ENCODE measurements at regions not wholly inside any gene's neighbourhood (a gene's known extent, or its start where the extent isn't known, plus 50 kb on each side); places are given as distances from the start of the nearest gene placed in this dataset.

DNA sequence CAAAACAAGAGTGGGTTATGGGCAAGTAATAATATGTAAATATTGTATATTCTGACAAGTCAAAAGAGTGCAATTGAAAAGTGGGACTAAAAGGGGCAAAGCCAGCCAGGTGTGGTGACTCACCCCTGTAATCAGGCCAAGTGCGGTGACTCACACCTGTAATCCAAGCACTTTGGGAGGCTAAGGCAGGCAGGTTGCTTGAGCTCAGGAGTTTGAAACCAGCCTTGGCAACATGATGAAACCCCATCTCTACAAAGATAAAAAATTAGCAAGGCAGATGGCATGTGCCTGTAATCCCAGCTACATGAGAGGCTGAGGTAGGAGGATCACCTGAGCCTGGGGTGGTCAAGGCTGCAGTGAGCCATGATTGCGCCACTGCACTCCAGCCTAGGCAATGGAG is 304.0 kb downstream of the HHIPL2 start:
- Histone ChIP-seq H3K27ac (ENCODE audit: low read length) (no peak overlapping the region), H3K4me1 (ENCODE audit: control insufficient read depth, insufficient read depth, low read length) (peaks cover 5% of the 10 kb centered on the region), H3K27me3 (ENCODE audit: control insufficient read depth, insufficient read depth, low read length) (no peaks in the 10 kb centered on the region), H3K9me3 (ENCODE audit: control insufficient read depth, insufficient read depth, low read length) (no peaks in the 10 kb centered on the region), H3K36me3 (ENCODE audit: control insufficient read depth, insufficient read depth, low read length) (no peaks in the 10 kb centered on the region), H3K4me3 (ENCODE audit: low read length) (no peak overlapping the region)
- whole genome bisulfite sequencing (ENCODE audit: insufficient coverage, insufficient read length), result no CpG with 5 or more reads among the region's 2 CpGs
- no peak for DNase-seq (ENCODE audit: low read depth, low spot score)

DNA sequence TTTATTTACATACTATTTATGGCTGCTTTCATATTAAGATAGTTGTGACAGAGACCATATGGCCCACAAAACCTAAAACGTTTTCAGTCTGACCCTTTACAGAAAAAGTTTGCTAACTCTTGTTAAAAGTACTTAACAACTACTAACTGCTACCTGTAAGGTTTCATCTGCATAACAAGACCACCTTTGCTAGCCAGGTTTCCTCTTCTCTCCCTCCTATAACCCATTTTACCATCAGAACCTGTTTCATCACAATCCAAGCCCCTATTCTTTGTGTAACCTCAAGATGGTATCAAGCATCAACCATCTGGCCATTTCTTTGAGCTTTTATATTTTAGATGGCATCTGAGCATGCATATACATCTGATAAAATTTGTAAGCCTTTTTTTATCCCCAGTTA is 305.4 kb downstream of the HHIPL2 start:
- no peaks in the 10 kb centered on the region for H3K36me3 ChIP-seq (ENCODE audit: control insufficient read depth, insufficient read depth, low read length)
- peaks cover 4% of the 10 kb centered on the region for H3K4me1 ChIP-seq (ENCODE audit: control insufficient read depth, insufficient read depth, low read length)
- DNase-seq (ENCODE audit: low read depth, low spot score), result no peak
- WGBS (ENCODE audit: insufficient coverage, insufficient read length), result no CpG with 5 or more reads among the region's 1 CpG
- no peak overlapping the region for H3K27ac ChIP-seq (ENCODE audit: low read length)
- no peaks in the 10 kb centered on the region for H3K9me3 ChIP-seq (ENCODE audit: control insufficient read depth, insufficient read depth, low read length)
- H3K27me3 ChIP-seq (ENCODE audit: control insufficient read depth, insufficient read depth, low read length), result no peaks in the 10 kb centered on the region
- no peak overlapping the region for H3K4me3 ChIP-seq (ENCODE audit: low read length)

GRCh38 chr1:222241410-222241809 is 306.5 kb downstream of the HHIPL2 start:
- H3K27me3 ChIP-seq (ENCODE audit: control insufficient read depth, insufficient read depth, low read length), result no peaks in the 10 kb centered on the region
- H3K36me3 ChIP-seq (ENCODE audit: control insufficient read depth, insufficient read depth, low read length), result no peaks in the 10 kb centered on the region
- DNase-seq (ENCODE audit: low read depth, low spot score), result no peak
- peaks cover 4% of the 10 kb centered on the region for H3K4me1 ChIP-seq (ENCODE audit: control insufficient read depth, insufficient read depth, low read length)
- no peak overlapping the region for H3K4me3 ChIP-seq (ENCODE audit: low read length)
- H3K27ac ChIP-seq (ENCODE audit: low read length), result no peak overlapping the region
- H3K9me3 ChIP-seq (ENCODE audit: control insufficient read depth, insufficient read depth, low read length), result no peaks in the 10 kb centered on the region
- 100% methylated on average over 1 of the region's 5 CpGs for WGBS (ENCODE audit: insufficient coverage, insufficient read length)

DNA sequence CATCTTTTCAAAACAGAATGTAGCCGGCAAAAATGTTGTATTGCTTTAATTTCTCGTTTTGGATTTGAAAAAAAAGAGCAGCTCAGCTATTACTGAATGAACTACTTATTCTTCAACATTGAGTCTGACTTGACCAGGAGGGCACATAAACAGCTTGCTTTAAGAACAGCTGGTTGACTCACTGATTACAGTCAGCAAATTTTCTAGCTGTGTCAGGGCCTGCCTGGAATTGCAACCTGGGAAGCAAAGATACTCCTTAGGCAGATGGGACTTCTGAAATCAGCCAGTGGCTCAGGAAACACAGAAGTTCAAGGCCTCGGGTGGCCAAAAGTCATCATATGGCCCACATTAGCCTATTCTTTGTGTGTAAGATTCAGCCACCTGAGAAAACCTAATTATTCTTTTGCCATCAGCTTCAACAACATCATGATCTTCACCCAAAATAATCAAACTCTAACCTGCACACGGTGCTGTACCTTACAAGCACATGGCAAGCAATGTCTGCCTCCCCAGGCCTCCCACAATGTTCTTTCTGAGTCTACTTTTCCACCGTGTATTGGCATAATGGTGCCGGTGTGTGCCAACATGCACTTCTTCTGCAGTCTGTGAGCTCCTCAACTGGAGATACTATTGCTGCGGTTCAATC is 307.2 kb downstream of the HHIPL2 start:
- DNase-seq (ENCODE audit: low read depth, low spot score), result no peak

DNA sequence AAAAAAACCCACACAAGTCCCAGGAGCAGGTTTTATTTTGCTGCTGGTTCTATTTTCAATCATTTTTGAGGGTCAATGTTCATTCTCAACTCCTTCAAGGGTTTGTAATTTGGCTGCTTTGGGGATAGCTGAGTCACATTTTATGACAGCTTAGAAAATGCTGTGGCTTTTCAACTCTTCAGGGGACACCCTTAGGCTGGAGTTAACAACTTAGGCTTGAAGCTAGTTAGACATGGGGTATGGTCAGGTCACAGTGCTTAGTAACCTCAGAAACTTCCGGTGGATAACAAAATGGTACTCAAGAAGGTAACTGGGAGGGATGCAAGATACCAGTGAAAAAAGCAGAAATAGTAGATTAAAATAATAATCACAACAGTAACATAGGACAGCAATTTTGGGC is 308.8 kb downstream of the HHIPL2 start:
- no peak for DNase-seq (ENCODE audit: low read depth, low spot score)

More for the DNA sequence above, 307.2 kb downstream of the HHIPL2 start:
- Histone ChIP-seq H3K4me3 (ENCODE audit: low read length) (no peak overlapping the region), H3K9me3 (ENCODE audit: control insufficient read depth, insufficient read depth, low read length) (no peaks in the 10 kb centered on the region), H3K36me3 (ENCODE audit: control insufficient read depth, insufficient read depth, low read length) (no peaks in the 10 kb centered on the region), H3K4me1 (ENCODE audit: control insufficient read depth, insufficient read depth, low read length) (peaks cover 4% of the 10 kb centered on the region), H3K27me3 (ENCODE audit: control insufficient read depth, insufficient read depth, low read length) (no peaks in the 10 kb centered on the region), H3K27ac (ENCODE audit: low read length) (no peak overlapping the region)
- WGBS (ENCODE audit: insufficient coverage, insufficient read length), result no CpG with 5 or more reads among the region's 7 CpGs

DNA sequence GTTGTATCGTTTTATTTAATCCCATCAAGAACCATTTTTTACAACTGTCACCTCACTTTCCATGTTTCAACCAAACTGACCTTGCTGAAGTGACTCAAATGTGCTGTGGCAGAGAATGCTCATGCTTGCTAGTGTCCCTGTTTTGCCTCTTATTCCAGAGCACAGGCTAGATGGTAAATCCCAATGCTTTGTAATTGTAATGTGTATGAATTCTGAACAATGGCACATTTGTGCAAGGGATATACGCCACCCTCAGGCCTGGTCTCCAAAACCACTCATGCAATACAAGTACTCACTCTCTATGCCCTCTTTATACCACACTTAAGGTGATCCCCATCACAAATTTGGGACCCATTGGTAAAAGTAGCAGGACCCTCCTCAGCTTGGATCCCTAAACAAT is 313.6 kb downstream of the HHIPL2 start:
- no peak for DNase-seq (ENCODE audit: low read depth, low spot score)
- no peaks in the 10 kb centered on the region for H3K4me1 ChIP-seq (ENCODE audit: control insufficient read depth, insufficient read depth, low read length)
- no peaks in the 10 kb centered on the region for H3K9me3 ChIP-seq (ENCODE audit: control insufficient read depth, insufficient read depth, low read length)
- no CpG with 5 or more reads among the region's 2 CpGs for WGBS (ENCODE audit: insufficient coverage, insufficient read length)
- H3K27ac ChIP-seq (ENCODE audit: low read length), result no peak overlapping the region
- H3K36me3 ChIP-seq (ENCODE audit: control insufficient read depth, insufficient read depth, low read length), result no peaks in the 10 kb centered on the region
- no peaks in the 10 kb centered on the region for H3K27me3 ChIP-seq (ENCODE audit: control insufficient read depth, insufficient read depth, low read length)
- H3K4me3 ChIP-seq (ENCODE audit: low read length), result no peak overlapping the region

More for the DNA sequence above, 308.8 kb downstream of the HHIPL2 start:
- Histone ChIP-seq H3K4me3 (ENCODE audit: low read length) (no peak overlapping the region), H3K36me3 (ENCODE audit: control insufficient read depth, insufficient read depth, low read length) (no peaks in the 10 kb centered on the region), H3K27ac (ENCODE audit: low read length) (no peak overlapping the region), H3K4me1 (ENCODE audit: control insufficient read depth, insufficient read depth, low read length) (peaks cover 4% of the 10 kb centered on the region), H3K9me3 (ENCODE audit: control insufficient read depth, insufficient read depth, low read length) (no peaks in the 10 kb centered on the region), H3K27me3 (ENCODE audit: control insufficient read depth, insufficient read depth, low read length) (no peaks in the 10 kb centered on the region)
- no CpG with 5 or more reads among the region's 1 CpG for WGBS (ENCODE audit: insufficient coverage, insufficient read length)

DNA sequence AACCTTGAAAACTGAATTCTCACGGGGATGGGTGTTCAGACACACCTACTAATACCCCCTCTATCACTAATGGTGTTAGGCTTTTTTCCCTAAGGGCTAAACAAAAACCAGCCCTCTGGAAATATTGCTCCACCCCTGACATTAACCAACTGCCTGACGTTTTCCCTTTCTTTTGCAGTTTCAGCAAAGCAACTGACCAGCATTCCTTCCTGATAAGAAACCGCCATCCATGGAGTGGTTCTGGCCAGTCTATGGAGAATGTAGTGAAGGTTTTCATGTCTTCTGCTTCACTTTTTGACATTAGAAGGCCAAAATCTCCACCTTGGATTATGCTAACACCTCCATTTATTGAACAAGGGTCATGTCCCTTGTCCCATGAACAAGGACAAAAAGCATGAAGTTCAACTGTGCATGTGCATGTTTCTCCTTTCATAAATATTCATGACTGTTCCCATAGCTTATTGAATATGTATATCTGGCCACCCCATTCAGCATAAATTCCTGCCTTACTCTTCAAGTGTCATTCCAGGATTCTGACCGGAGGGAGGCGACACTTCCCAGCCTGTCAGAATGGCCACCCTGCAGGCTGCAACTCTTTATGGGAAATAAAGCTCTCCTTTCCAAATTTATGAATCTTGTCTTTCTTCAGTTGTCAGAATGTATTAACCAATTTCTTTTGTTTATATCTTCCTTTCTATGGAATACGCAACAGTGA is 314.3 kb downstream of the HHIPL2 start:
- Histone ChIP-seq H3K9me3 (ENCODE audit: control insufficient read depth, insufficient read depth, low read length) (no peaks in the 10 kb centered on the region), H3K27ac (ENCODE audit: low read length) (no peak overlapping the region), H3K27me3 (ENCODE audit: control insufficient read depth, insufficient read depth, low read length) (no peaks in the 10 kb centered on the region), H3K4me1 (ENCODE audit: control insufficient read depth, insufficient read depth, low read length) (no peaks in the 10 kb centered on the region), H3K36me3 (ENCODE audit: control insufficient read depth, insufficient read depth, low read length) (no peaks in the 10 kb centered on the region), H3K4me3 (ENCODE audit: low read length) (no peak overlapping the region)
- WGBS (ENCODE audit: insufficient coverage, insufficient read length), result no CpG with 5 or more reads among the region's 6 CpGs
- no peak for DNase-seq (ENCODE audit: low read depth, low spot score)

DNA sequence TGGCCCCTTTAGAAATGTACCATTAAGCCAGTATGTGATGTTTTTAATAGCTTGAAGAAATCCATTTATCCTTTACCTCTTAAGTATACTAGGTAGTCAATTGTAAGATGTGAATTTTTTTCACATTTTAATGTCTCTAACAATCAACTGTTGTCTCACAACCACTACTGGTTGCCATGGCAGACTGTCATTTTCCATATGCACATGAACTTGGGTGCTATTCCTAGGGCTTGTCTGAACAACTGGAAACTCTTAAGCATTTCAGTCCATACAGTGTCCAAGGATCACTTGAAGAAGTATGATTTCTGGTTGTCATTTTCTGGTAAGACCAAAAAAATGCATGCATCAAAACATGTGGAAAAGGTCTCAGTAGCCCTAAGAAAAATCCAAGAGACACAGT is 315.1 kb downstream of the HHIPL2 start:
- H3K27ac ChIP-seq (ENCODE audit: low read length), result no peak overlapping the region
- H3K4me3 ChIP-seq (ENCODE audit: low read length), result no peak overlapping the region
- no peaks in the 10 kb centered on the region for H3K9me3 ChIP-seq (ENCODE audit: control insufficient read depth, insufficient read depth, low read length)
- no peaks in the 10 kb centered on the region for H3K27me3 ChIP-seq (ENCODE audit: control insufficient read depth, insufficient read depth, low read length)
- DNase-seq (ENCODE audit: low read depth, low spot score), result no peak
- H3K36me3 ChIP-seq (ENCODE audit: control insufficient read depth, insufficient read depth, low read length), result no peaks in the 10 kb centered on the region
- no peaks in the 10 kb centered on the region for H3K4me1 ChIP-seq (ENCODE audit: control insufficient read depth, insufficient read depth, low read length)

DNA sequence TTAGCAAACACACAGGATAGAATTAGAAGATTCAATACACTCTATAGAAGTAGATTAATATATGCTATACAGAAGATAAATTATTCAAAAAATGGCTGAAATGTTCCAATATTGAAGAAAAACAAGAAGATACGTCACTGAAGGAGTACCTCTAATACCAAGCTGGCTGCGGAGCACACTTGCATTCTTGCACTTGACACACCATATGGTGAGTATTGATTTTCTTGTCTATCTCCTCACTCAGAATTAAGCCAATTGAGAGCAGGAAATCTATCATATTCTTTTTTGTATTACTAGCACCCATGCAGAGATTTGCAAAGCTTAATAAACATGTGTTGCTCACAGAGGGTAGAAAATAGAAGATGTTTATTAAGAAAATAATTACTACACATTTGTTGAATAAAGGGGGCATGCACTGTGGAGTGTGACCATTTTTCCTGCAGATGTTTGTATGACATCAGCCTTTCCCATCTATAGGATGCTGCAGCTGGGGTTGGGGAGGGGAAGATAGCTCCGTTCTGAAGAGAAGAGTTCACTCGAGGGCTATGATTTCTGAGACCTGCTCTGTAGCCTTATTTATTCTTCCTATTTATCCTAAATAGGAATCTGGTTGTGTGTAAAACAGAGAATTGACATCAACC is 318.1 kb downstream of the HHIPL2 start:
- H3K27me3 ChIP-seq (ENCODE audit: control insufficient read depth, insufficient read depth, low read length), result no peaks in the 10 kb centered on the region
- no peaks in the 10 kb centered on the region for H3K9me3 ChIP-seq (ENCODE audit: control insufficient read depth, insufficient read depth, low read length)
- no peak overlapping the region for H3K27ac ChIP-seq (ENCODE audit: low read length)
- H3K36me3 ChIP-seq (ENCODE audit: control insufficient read depth, insufficient read depth, low read length), result no peaks in the 10 kb centered on the region
- H3K4me3 ChIP-seq (ENCODE audit: low read length), result no peak overlapping the region
- no peaks in the 10 kb centered on the region for H3K4me1 ChIP-seq (ENCODE audit: control insufficient read depth, insufficient read depth, low read length)
- no CpG with 5 or more reads among the region's 4 CpGs for WGBS (ENCODE audit: insufficient coverage, insufficient read length)
- DNase-seq (ENCODE audit: low read depth, low spot score), result no peak

GRCh38 chr1:222225316-222225691 is 322.6 kb downstream of the HHIPL2 start:
- H3K4me1 ChIP-seq (ENCODE audit: control insufficient read depth, insufficient read depth, low read length), result no peaks in the 10 kb centered on the region
- no CpG with 5 or more reads among the region's 4 CpGs for WGBS (ENCODE audit: insufficient coverage, insufficient read length)
- no peak for DNase-seq (ENCODE audit: low read depth, low spot score)
- no peaks in the 10 kb centered on the region for H3K27me3 ChIP-seq (ENCODE audit: control insufficient read depth, insufficient read depth, low read length)
- peaks cover 2% of the 10 kb centered on the region for H3K9me3 ChIP-seq (ENCODE audit: control insufficient read depth, insufficient read depth, low read length)
- H3K27ac ChIP-seq (ENCODE audit: low read length), result no peak overlapping the region
- H3K36me3 ChIP-seq (ENCODE audit: control insufficient read depth, insufficient read depth, low read length), result no peaks in the 10 kb centered on the region
- no peak overlapping the region for H3K4me3 ChIP-seq (ENCODE audit: low read length)

Measured in iPS DF 6.9 (cell line).